ENCODE measurements at regions not wholly inside any gene's neighbourhood (a gene's known extent, or its start where the extent isn't known, plus 50 kb on each side); places are given as distances from the start of the nearest gene placed in this dataset.

DNA sequence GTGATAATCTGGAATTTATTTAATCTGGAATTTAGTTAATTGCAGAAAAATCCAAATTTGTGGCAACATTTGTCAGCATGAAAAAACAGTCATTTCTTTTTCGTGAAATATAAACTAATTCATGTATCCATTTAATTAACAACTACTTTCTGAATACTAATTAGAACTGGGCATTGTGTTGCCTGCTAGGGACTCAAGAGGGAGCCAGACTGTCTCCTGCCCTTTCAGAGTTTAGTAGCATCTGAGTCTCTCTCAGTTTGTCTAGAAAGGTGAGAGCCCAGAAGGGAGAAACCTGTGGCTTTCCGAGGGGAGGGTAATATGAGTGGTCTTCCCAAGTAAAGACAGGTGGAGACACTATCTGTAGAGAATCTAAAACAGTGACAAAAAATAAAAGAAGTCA lies 210.9 kb upstream of the HDDC2 start:
- TF ChIP-seq, protein P1, sequence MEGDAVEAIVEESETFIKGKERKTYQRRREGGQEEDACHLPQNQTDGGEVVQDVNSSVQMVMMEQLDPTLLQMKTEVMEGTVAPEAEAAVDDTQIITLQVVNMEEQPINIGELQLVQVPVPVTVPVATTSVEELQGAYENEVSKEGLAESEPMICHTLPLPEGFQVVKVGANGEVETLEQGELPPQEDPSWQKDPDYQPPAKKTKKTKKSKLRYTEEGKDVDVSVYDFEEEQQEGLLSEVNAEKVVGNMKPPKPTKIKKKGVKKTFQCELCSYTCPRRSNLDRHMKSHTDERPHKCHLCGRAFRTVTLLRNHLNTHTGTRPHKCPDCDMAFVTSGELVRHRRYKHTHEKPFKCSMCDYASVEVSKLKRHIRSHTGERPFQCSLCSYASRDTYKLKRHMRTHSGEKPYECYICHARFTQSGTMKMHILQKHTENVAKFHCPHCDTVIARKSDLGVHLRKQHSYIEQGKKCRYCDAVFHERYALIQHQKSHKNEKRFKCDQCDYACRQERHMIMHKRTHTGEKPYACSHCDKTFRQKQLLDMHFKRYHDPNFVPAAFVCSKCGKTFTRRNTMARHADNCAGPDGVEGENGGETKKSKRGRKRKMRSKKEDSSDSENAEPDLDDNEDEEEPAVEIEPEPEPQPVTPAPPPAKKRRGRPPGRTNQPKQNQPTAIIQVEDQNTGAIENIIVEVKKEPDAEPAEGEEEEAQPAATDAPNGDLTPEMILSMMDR (IDR thresholded peaks at IDR 0.05; ENCODE audit: low read depth, low read length) = peak; percentile 45
- no peak for TF ChIP-seq EZH2phosphoT487 (IDR thresholded peaks at IDR 0.05; ENCODE audit: low read depth)

All from OCI-LY3 (cell line).